ENCODE measurements at regions not wholly inside any gene's neighbourhood (a gene's known extent, or its start where the extent isn't known, plus 50 kb on each side); places are given as distances from the start of the nearest gene placed in this dataset.
"Not testable (repeated sequence)": the region's sequence is repeated elsewhere in the genome, so short reads cannot be mapped to it uniquely, and the experiment has no call there.

- Histone ChIP-seq H3K27me3 (ENCODE audit: control insufficient read depth in 2 of 2, insufficient read depth in 1 of 2, low read length in 1 of 2) (no peaks in the 10 kb centered on the region), H3K9me3 (ENCODE audit: control insufficient read depth in 2 of 2, insufficient read depth in 1 of 2, low read length in 1 of 2) (no peaks in the 10 kb centered on the region), H3K4me1 (ENCODE audit: control insufficient read depth in 2 of 2, insufficient read depth in 2 of 2, low read length in 2 of 2) (no peaks in the 10 kb centered on the region), H3K27ac (ENCODE audit: low read depth in 1 of 2, low read length in 1 of 2) (no peak overlapping the region), H3K36me3 (ENCODE audit: control insufficient read depth in 2 of 2, insufficient read depth in 2 of 2, low read length in 1 of 2) (no peaks in the 10 kb centered on the region), H3K4me3 (ENCODE audit: low read length in 2 of 2) (no peak overlapping the region)
- DNase-seq (ENCODE audit: low read depth in 6 of 9, low spot score in 9 of 9): no peak
- WGBS: 78% methylated on average over 2 of the region's 2 CpGs
Observed at GRCh38 chr10:23493711-23494110, 54.8 kb downstream of the OTUD1 start.

- whole genome bisulfite sequencing: 84% methylated on average over 5 of the region's 5 CpGs
Observed at GRCh38 chr10:23496727-23497126, 57.9 kb downstream of the OTUD1 start.

GRCh38 chr10:23499372-23500132 lies 60.7 kb downstream of the OTUD1 start:
- H3K27me3 ChIP-seq (ENCODE audit: control insufficient read depth in 2 of 2, insufficient read depth in 1 of 2, low read length in 1 of 2): no peaks in the 10 kb centered on the region
- H3K27ac ChIP-seq (ENCODE audit: low read depth in 1 of 2, low read length in 1 of 2): no peak overlapping the region
- H3K36me3 ChIP-seq (ENCODE audit: control insufficient read depth in 2 of 2, insufficient read depth in 2 of 2, low read length in 1 of 2): no peaks in the 10 kb centered on the region
- 80% methylated on average over 10 of the region's 10 CpGs for WGBS
- H3K9me3 ChIP-seq (ENCODE audit: control insufficient read depth in 2 of 2, insufficient read depth in 1 of 2, low read length in 1 of 2): no peaks in the 10 kb centered on the region
- no peak overlapping the region for H3K4me3 ChIP-seq (ENCODE audit: low read length in 2 of 2)
- DNase-seq (ENCODE audit: low read depth in 6 of 9, low spot score in 9 of 9): no peak
- no peaks in the 10 kb centered on the region for H3K4me1 ChIP-seq (ENCODE audit: control insufficient read depth in 2 of 2, insufficient read depth in 2 of 2, low read length in 2 of 2)

More at GRCh38 chr10:23496727-23497126, 57.9 kb downstream of the OTUD1 start:
- no peak for DNase-seq (ENCODE audit: low read depth in 6 of 9, low spot score in 9 of 9)
- Histone ChIP-seq H3K27ac (ENCODE audit: low read depth in 1 of 2, low read length in 1 of 2) (no peak overlapping the region), H3K9me3 (ENCODE audit: control insufficient read depth in 2 of 2, insufficient read depth in 1 of 2, low read length in 1 of 2) (no peaks in the 10 kb centered on the region), H3K4me3 (ENCODE audit: low read length in 2 of 2) (no peak overlapping the region), H3K36me3 (ENCODE audit: control insufficient read depth in 2 of 2, insufficient read depth in 2 of 2, low read length in 1 of 2) (no peaks in the 10 kb centered on the region), H3K27me3 (ENCODE audit: control insufficient read depth in 2 of 2, insufficient read depth in 1 of 2, low read length in 1 of 2) (no peaks in the 10 kb centered on the region), H3K4me1 (ENCODE audit: control insufficient read depth in 2 of 2, insufficient read depth in 2 of 2, low read length in 2 of 2) (no peaks in the 10 kb centered on the region)

- Histone ChIP-seq H3K36me3 (ENCODE audit: control insufficient read depth in 2 of 2, insufficient read depth in 2 of 2, low read length in 1 of 2) (no peaks in the 10 kb centered on the region), H3K27me3 (ENCODE audit: control insufficient read depth in 2 of 2, insufficient read depth in 1 of 2, low read length in 1 of 2) (no peaks in the 10 kb centered on the region), H3K27ac (ENCODE audit: low read depth in 1 of 2, low read length in 1 of 2) (no peak overlapping the region), H3K4me1 (ENCODE audit: control insufficient read depth in 2 of 2, insufficient read depth in 2 of 2, low read length in 2 of 2) (no peaks in the 10 kb centered on the region), H3K9me3 (ENCODE audit: control insufficient read depth in 2 of 2, insufficient read depth in 1 of 2, low read length in 1 of 2) (no peaks in the 10 kb centered on the region), H3K4me3 (ENCODE audit: low read length in 2 of 2) (no peak overlapping the region)
- no peak for DNase-seq (ENCODE audit: low read depth in 6 of 9, low spot score in 9 of 9)
- WGBS: 85% methylated on average over 4 of the region's 4 CpGs
Observed at GRCh38 chr10:23505797-23506465, 67.1 kb downstream of the OTUD1 start.

GRCh38 chr10:23512355-23513058 lies 73.6 kb downstream of the OTUD1 start:
- Histone ChIP-seq H3K4me1 (ENCODE audit: control insufficient read depth in 2 of 2, insufficient read depth in 2 of 2, low read length in 2 of 2) (no peaks in the 10 kb centered on the region), H3K27me3 (ENCODE audit: control insufficient read depth in 2 of 2, insufficient read depth in 1 of 2, low read length in 1 of 2) (no peaks in the 10 kb centered on the region), H3K36me3 (ENCODE audit: control insufficient read depth in 2 of 2, insufficient read depth in 2 of 2, low read length in 1 of 2) (no peaks in the 10 kb centered on the region), H3K9me3 (ENCODE audit: control insufficient read depth in 2 of 2, insufficient read depth in 1 of 2, low read length in 1 of 2) (no peaks in the 10 kb centered on the region), H3K4me3 (ENCODE audit: low read length in 2 of 2) (no peak overlapping the region), H3K27ac (ENCODE audit: low read depth in 1 of 2, low read length in 1 of 2) (no peak overlapping the region)
- WGBS: 94% methylated on average over 10 of the region's 10 CpGs
- no peak for DNase-seq (ENCODE audit: low read depth in 6 of 9, low spot score in 9 of 9)

GRCh38 chr10:23513621-23514020 lies 74.7 kb downstream of the OTUD1 start:
- H3K9me3 ChIP-seq (ENCODE audit: control insufficient read depth in 2 of 2, insufficient read depth in 1 of 2, low read length in 1 of 2); H3K4me1 ChIP-seq (ENCODE audit: control insufficient read depth in 2 of 2, insufficient read depth in 2 of 2, low read length in 2 of 2); H3K36me3 ChIP-seq (ENCODE audit: control insufficient read depth in 2 of 2, insufficient read depth in 2 of 2, low read length in 1 of 2); H3K4me3 ChIP-seq (ENCODE audit: low read length in 2 of 2); H3K27ac ChIP-seq (ENCODE audit: low read depth in 1 of 2, low read length in 1 of 2); DNase-seq (ENCODE audit: low read depth in 6 of 9, low spot score in 9 of 9); H3K27me3 ChIP-seq (ENCODE audit: control insufficient read depth in 2 of 2, insufficient read depth in 1 of 2, low read length in 1 of 2): not testable (repeated sequence)
- 87% methylated on average over 7 of the region's 7 CpGs for WGBS

GRCh38 chr10:23514321-23514720 lies 75.4 kb downstream of the OTUD1 start:
- Histone ChIP-seq H3K4me3 (ENCODE audit: low read length in 2 of 2) (no peak overlapping the region), H3K27me3 (ENCODE audit: control insufficient read depth in 2 of 2, insufficient read depth in 1 of 2, low read length in 1 of 2) (no peaks in the 10 kb centered on the region)
- 82% methylated on average over 4 of the region's 4 CpGs for WGBS

GRCh38 chr10:23516530-23516929 lies 77.7 kb downstream of the OTUD1 start:
- WGBS: 33% methylated on average over 3 of the region's 3 CpGs
- no peaks in the 10 kb centered on the region for H3K4me1 ChIP-seq (ENCODE audit: control insufficient read depth in 2 of 2, insufficient read depth in 2 of 2, low read length in 2 of 2)
- peak in 1 of 9 donors; percentile 47 for DNase-seq (ENCODE audit: low read depth in 6 of 9, low spot score in 9 of 9)
- H3K4me3 ChIP-seq (ENCODE audit: low read length in 2 of 2): no peak overlapping the region
- H3K27me3 ChIP-seq (ENCODE audit: control insufficient read depth in 2 of 2, insufficient read depth in 1 of 2, low read length in 1 of 2): no peaks in the 10 kb centered on the region
- H3K27ac ChIP-seq (ENCODE audit: low read depth in 1 of 2, low read length in 1 of 2): no peak overlapping the region
- no peaks in the 10 kb centered on the region for H3K36me3 ChIP-seq (ENCODE audit: control insufficient read depth in 2 of 2, insufficient read depth in 2 of 2, low read length in 1 of 2)
- no peaks in the 10 kb centered on the region for H3K9me3 ChIP-seq (ENCODE audit: control insufficient read depth in 2 of 2, insufficient read depth in 1 of 2, low read length in 1 of 2)

More at GRCh38 chr10:23514321-23514720, 75.4 kb downstream of the OTUD1 start:
- H3K36me3 ChIP-seq (ENCODE audit: control insufficient read depth in 2 of 2, insufficient read depth in 2 of 2, low read length in 1 of 2): no peaks in the 10 kb centered on the region
- H3K4me1 ChIP-seq (ENCODE audit: control insufficient read depth in 2 of 2, insufficient read depth in 2 of 2, low read length in 2 of 2): no peaks in the 10 kb centered on the region
- no peaks in the 10 kb centered on the region for H3K9me3 ChIP-seq (ENCODE audit: control insufficient read depth in 2 of 2, insufficient read depth in 1 of 2, low read length in 1 of 2)
- no peak overlapping the region for H3K27ac ChIP-seq (ENCODE audit: low read depth in 1 of 2, low read length in 1 of 2)
- no peak for DNase-seq (ENCODE audit: low read depth in 6 of 9, low spot score in 9 of 9)

GRCh38 chr10:23517155-23517554 lies 78.3 kb downstream of the OTUD1 start:
- no peak for DNase-seq (ENCODE audit: low read depth in 6 of 9, low spot score in 9 of 9)
- no peak overlapping the region for H3K27ac ChIP-seq (ENCODE audit: low read depth in 1 of 2, low read length in 1 of 2)
- H3K4me1 ChIP-seq (ENCODE audit: control insufficient read depth in 2 of 2, insufficient read depth in 2 of 2, low read length in 2 of 2): no peaks in the 10 kb centered on the region
- no peaks in the 10 kb centered on the region for H3K36me3 ChIP-seq (ENCODE audit: control insufficient read depth in 2 of 2, insufficient read depth in 2 of 2, low read length in 1 of 2)
- no peaks in the 10 kb centered on the region for H3K27me3 ChIP-seq (ENCODE audit: control insufficient read depth in 2 of 2, insufficient read depth in 1 of 2, low read length in 1 of 2)
- no peaks in the 10 kb centered on the region for H3K9me3 ChIP-seq (ENCODE audit: control insufficient read depth in 2 of 2, insufficient read depth in 1 of 2, low read length in 1 of 2)
- 95% methylated on average over 2 of the region's 2 CpGs for WGBS
- H3K4me3 ChIP-seq (ENCODE audit: low read length in 2 of 2): no peak overlapping the region

All from thymus (tissue), 11 donors.